Caco-2 (cell line): ENCODE measurements at regions not wholly inside any gene's neighbourhood (a gene's known extent, or its start where the extent isn't known, plus 50 kb on each side); places are given as distances from the start of the nearest gene placed in this dataset.

ENCODE experiments used
- BruUV-seq: library from RNA; stranded (reverse); fragments of 400-500 nt; replicated peaks from 2 replicates; lab custom pipeline; 2021; lab: Mats Ljungman, UMichigan
- CTCF ChIA-PET: fragments of 300-600 bp; sonication (Branson Sonifier 250); formaldehyde crosslinking; loops from one replicate; lab custom pipeline; 2022; ENCODE audit warnings: antibody characterized with exemption; lab: Charles Lee
- POLR2A ChIA-PET: fragments of 300-600 bp; sonication (Branson Sonifier 250); formaldehyde crosslinking; loops from one replicate; lab custom pipeline; 2022; ENCODE audit warnings: antibody characterized with exemption; lab: Charles Lee
- DNase-seq, 2 experiments: peaks; one replicate each; pipeline versions ENCODE4 v3.0.0 to v3.0.0-alpha.2; 2020 to 2022
- H3K27me3 ChIP-seq: replicated peaks from 2 replicates; pipeline ENCODE4 v1.6.0; 2011; ENCODE audit warnings: low read length; ENCODE audit not compliant: control insufficient read depth, insufficient read depth
- H3K36me3 ChIP-seq: 2 replicates; pipeline ENCODE4 v1.5.1; 2011; ENCODE audit warnings: low read length; ENCODE audit not compliant: control insufficient read depth, insufficient read depth
- H3K4me1 ChIP-seq: fragments of 250-450 bp; sonication (Bioruptor Pico); 2 replicates; pipeline ENCODE4 v1.5.1; 2020; ENCODE audit warnings: mild to moderate bottlenecking
- H3K4me3 ChIP-seq: 2 replicates; pipeline ENCODE4 v1.5.1; 2011; ENCODE audit warnings: low read depth, mild to moderate bottlenecking, control low read depth, low read length
- H3K9me3 ChIP-seq: fragments of 250-450 bp; sonication (Bioruptor Pico); 2 replicates; pipeline ENCODE4 v1.5.1; 2020; ENCODE audit warnings: mild to moderate bottlenecking, moderate library complexity
- H3K27ac Mint-ChIP-seq: one replicate; pipeline ENCODE4 v1.8.0; 2022; ENCODE audit warnings: mixed read lengths; ENCODE audit not compliant: unreplicated experiment
- H3K27me3 Mint-ChIP-seq: one replicate; pipeline ENCODE4 v1.8.0; 2022; ENCODE audit warnings: mixed read lengths; ENCODE audit not compliant: insufficient read depth, unreplicated experiment
- H3K36me3 Mint-ChIP-seq: one replicate; pipeline ENCODE4 v1.8.0; 2022; ENCODE audit warnings: mild to moderate bottlenecking, mixed read lengths; ENCODE audit not compliant: insufficient read depth, unreplicated experiment
- H3K4me1 Mint-ChIP-seq: one replicate; pipeline ENCODE4 v1.8.0; 2022; ENCODE audit warnings: low read depth, mixed read lengths; ENCODE audit not compliant: unreplicated experiment
- H3K4me3 Mint-ChIP-seq: one replicate; pipeline ENCODE4 v1.8.0; 2022; ENCODE audit warnings: mild to moderate bottlenecking, moderate library complexity, mixed read lengths; ENCODE audit not compliant: unreplicated experiment
- H3K9me3 Mint-ChIP-seq: one replicate; pipeline ENCODE4 v1.8.0; 2022; ENCODE audit warnings: mixed read lengths; ENCODE audit not compliant: unreplicated experiment
- intact Hi-C: fragments of 100-400 bp; cut with micrococcal nuclease; formaldehyde crosslinking; loops from one replicate; pipeline ENCODE4 v1.10.0; 2022; ENCODE audit not compliant: unreplicated experiment
- TF ChIP-seq, protein P1 (sequence below), 2 experiments: fragments of 200-600 bp in 1 of 2; IDR thresholded peaks; 1 replicate in 1 of 2; 2 replicates in 1 of 2; pipeline versions ENCODE4 v1.5.1 to v1.8.0; 2011 to 2022; ENCODE audit warnings: antibody characterized with exemption in 1 of 2, control low read depth in 1 of 2, inconsistent platforms in 1 of 2, low read depth in 1 of 2, low read length in 1 of 2, mild to moderate bottlenecking in 1 of 2, moderate library complexity in 1 of 2; ENCODE audit not compliant: insufficient read depth in 1 of 2, severe bottlenecking in 1 of 2, unreplicated experiment in 1 of 2

GRCh38 chr5:174305241-174305681 lies 259.8 kb downstream of the NSG2 start:
- no peaks in the 10 kb centered on the region for H3K4me1 Mint-ChIP-seq
- no peaks in the 10 kb centered on the region for H3K27me3 ChIP-seq
- no peaks in the 10 kb centered on the region for H3K9me3 Mint-ChIP-seq
- TF ChIP-seq, protein P1, sequence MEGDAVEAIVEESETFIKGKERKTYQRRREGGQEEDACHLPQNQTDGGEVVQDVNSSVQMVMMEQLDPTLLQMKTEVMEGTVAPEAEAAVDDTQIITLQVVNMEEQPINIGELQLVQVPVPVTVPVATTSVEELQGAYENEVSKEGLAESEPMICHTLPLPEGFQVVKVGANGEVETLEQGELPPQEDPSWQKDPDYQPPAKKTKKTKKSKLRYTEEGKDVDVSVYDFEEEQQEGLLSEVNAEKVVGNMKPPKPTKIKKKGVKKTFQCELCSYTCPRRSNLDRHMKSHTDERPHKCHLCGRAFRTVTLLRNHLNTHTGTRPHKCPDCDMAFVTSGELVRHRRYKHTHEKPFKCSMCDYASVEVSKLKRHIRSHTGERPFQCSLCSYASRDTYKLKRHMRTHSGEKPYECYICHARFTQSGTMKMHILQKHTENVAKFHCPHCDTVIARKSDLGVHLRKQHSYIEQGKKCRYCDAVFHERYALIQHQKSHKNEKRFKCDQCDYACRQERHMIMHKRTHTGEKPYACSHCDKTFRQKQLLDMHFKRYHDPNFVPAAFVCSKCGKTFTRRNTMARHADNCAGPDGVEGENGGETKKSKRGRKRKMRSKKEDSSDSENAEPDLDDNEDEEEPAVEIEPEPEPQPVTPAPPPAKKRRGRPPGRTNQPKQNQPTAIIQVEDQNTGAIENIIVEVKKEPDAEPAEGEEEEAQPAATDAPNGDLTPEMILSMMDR (IDR thresholded peaks at IDR 0.05; ENCODE audit: insufficient read depth in 1 of 2, low read depth in 1 of 2, low read length in 1 of 2, severe bottlenecking in 1 of 2, unreplicated experiment in 1 of 2): no peak
- POLR2A ChIA-PET: no interaction called here
- no peaks in the 10 kb centered on the region for H3K36me3 Mint-ChIP-seq
- intact Hi-C loops: no loop called here
- peaks cover 43% of the 10 kb centered on the region for H3K27me3 Mint-ChIP-seq
- no peaks in the 10 kb centered on the region for H3K4me1 ChIP-seq
- CTCF ChIA-PET: no interaction called here
- no TSS peak for BruUV-seq
- H3K4me3 ChIP-seq: no peak overlapping the region
- no peaks in the 10 kb centered on the region for H3K9me3 ChIP-seq
- no peaks in the 10 kb centered on the region for H3K36me3 ChIP-seq
- DNase-seq: no peak
- no peak overlapping the region for H3K27ac Mint-ChIP-seq
- no peak overlapping the region for H3K4me3 Mint-ChIP-seq

- no peak overlapping the region for H3K4me3 Mint-ChIP-seq
- no peak for DNase-seq
- H3K4me1 Mint-ChIP-seq: no peaks in the 10 kb centered on the region
- POLR2A ChIA-PET: no interaction called here
- TF ChIP-seq, protein P1 (IDR thresholded peaks at IDR 0.05; ENCODE audit: insufficient read depth in 1 of 2, low read depth in 1 of 2, low read length in 1 of 2, severe bottlenecking in 1 of 2, unreplicated experiment in 1 of 2): no peak
- intact Hi-C loops: no loop called here
- Histone ChIP-seq H3K4me3 (no peak overlapping the region), H3K9me3 (no peaks in the 10 kb centered on the region), H3K36me3 (no peaks in the 10 kb centered on the region), H3K27me3 (no peaks in the 10 kb centered on the region; the same call in 1 of the 2 replicates), H3K4me1 (0 out of 2 replicates have a peak, but pooled peaks cover under 1% of the 10 kb centered on the region)
- no peaks in the 10 kb centered on the region for H3K36me3 Mint-ChIP-seq
- CTCF ChIA-PET: interaction anchor here (2.2 kb wide), 1 partner anchor 261 kb away, joined by 10 read pairs; the partner anchor contains the start of gene NSG2
- no peak overlapping the region for H3K27ac Mint-ChIP-seq
- no TSS peak for BruUV-seq
- H3K9me3 Mint-ChIP-seq: no peaks in the 10 kb centered on the region
- peaks cover 41% of the 10 kb centered on the region for H3K27me3 Mint-ChIP-seq
These were observed 261.0 kb downstream of the NSG2 start for GRCh38 chr5:174306345-174307030.

DNA sequence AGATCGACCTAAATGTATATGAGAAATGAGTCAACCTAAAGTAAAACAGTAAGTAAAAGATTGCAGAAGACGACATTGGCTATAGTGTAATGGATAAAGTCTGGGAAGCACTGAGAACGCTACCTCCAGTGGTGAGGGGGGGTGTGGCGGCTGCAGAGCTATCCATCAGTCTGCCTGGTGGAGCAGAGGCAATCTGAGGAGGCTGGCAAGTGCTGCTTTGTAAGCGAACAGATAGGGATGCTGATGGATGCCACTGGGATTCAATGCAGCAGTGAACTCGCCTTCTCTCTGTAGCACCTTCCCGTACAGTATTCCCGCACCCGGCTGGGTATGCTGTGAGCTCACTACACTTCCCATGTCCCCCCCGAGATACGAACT lies 261.5 kb downstream of the NSG2 start:
- CTCF ChIA-PET: interaction anchor here (2.2 kb wide), 1 partner anchor 261 kb away, joined by 10 read pairs; the partner anchor contains the start of gene NSG2
- peaks cover 41% of the 10 kb centered on the region for H3K27me3 Mint-ChIP-seq

More for the DNA sequence above, 261.5 kb downstream of the NSG2 start:
- no peaks in the 10 kb centered on the region for H3K4me1 Mint-ChIP-seq
- no TSS peak for BruUV-seq
- H3K9me3 Mint-ChIP-seq: no peaks in the 10 kb centered on the region
- H3K9me3 ChIP-seq: no peaks in the 10 kb centered on the region
- no peaks in the 10 kb centered on the region; the same call in 1 of the 2 replicates for H3K27me3 ChIP-seq
- TF ChIP-seq, protein P1 (IDR thresholded peaks at IDR 0.05; ENCODE audit: insufficient read depth in 1 of 2, low read depth in 1 of 2, low read length in 1 of 2, severe bottlenecking in 1 of 2, unreplicated experiment in 1 of 2): no peak
- no peaks in the 10 kb centered on the region for H3K36me3 Mint-ChIP-seq
- no peak overlapping the region for H3K4me3 ChIP-seq
- intact Hi-C loops: no loop called here
- no peaks in the 10 kb centered on the region for H3K36me3 ChIP-seq
- DNase-seq: no peak
- POLR2A ChIA-PET: no interaction called here
- no peak overlapping the region for H3K27ac Mint-ChIP-seq
- H3K4me3 Mint-ChIP-seq: no peak overlapping the region
- H3K4me1 ChIP-seq: peaks cover 4% of the 10 kb centered on the region; the same call in 1 of the 2 replicates
